ENCODE measurements at regions not wholly inside any gene's neighbourhood (a gene's known extent, or its start where the extent isn't known, plus 50 kb on each side); places are given as distances from the start of the nearest gene placed in this dataset.

- Mint-ChIP-seq H3K36me3 (ENCODE audit: insufficient read depth, unreplicated experiment) (no peaks in the 10 kb centered on the region), H3K27me3 (ENCODE audit: insufficient read depth, unreplicated experiment) (peaks cover 7% of the 10 kb centered on the region), H3K9me3 (ENCODE audit: unreplicated experiment) (no peaks in the 10 kb centered on the region), H3K4me1 (ENCODE audit: low read depth, unreplicated experiment) (no peaks in the 10 kb centered on the region), H3K4me3 (ENCODE audit: unreplicated experiment) (no peak overlapping the region), H3K27ac (ENCODE audit: unreplicated experiment) (no peak overlapping the region)
- no TSS peak for BruUV-seq (replicated peaks)
- H3K27me3 ChIP-seq (replicated peaks; ENCODE audit: control insufficient read depth, insufficient read depth, low read length) = no peaks in the 10 kb centered on the region
- no peaks in the 10 kb centered on the region for H3K9me3 ChIP-seq
- intact Hi-C loops (cut with micrococcal nuclease; ENCODE audit: unreplicated experiment) = no loop called here
- no peak for TF ChIP-seq CTCF (IDR thresholded peaks at IDR 0.05; ENCODE audit: insufficient read depth in 1 of 2, low read depth in 1 of 2, low read length in 1 of 2, severe bottlenecking in 1 of 2, unreplicated experiment in 1 of 2)
- DNase-seq = no peak
- no peaks in the 10 kb centered on the region for H3K4me1 ChIP-seq
- H3K36me3 ChIP-seq (ENCODE audit: control insufficient read depth, insufficient read depth, low read length) = no peaks in the 10 kb centered on the region
- H3K4me3 ChIP-seq (ENCODE audit: low read depth, low read length) = no peak overlapping the region
- POLR2A ChIA-PET = no interaction called here
- CTCF ChIA-PET = no interaction called here
Measured at GRCh38 chr13:72390909-72391308, 336.5 kb downstream of the MZT1 start.

DNA sequence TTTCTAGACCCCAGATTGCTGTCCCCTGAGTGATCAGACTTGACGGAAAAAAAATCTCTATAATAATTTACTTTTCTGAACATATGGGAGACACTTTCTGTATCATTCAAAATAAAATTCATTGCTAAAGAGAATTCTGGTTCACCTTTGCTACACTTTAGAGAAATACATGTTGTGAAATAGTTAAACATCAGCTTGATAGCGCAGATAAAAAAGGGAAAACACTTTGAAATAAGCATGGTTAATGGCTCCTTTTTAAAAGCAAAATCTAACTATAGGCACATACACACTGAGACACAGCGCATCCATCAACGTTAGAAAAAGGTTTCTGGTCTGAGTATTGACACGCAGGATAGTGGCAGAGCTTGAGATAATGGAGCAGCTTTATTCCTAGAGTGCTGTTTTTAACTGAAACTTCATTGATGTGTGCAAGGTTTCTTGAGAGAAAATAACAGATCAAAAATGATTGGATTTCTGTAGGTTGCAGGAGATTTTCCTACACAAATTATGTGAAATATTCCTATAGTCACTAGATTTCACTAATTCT lies 341.2 kb downstream of the MZT1 start:
- H3K9me3 ChIP-seq = no peaks in the 10 kb centered on the region
- no peak for TF ChIP-seq CTCF (IDR thresholded peaks at IDR 0.05; ENCODE audit: insufficient read depth in 1 of 2, low read depth in 1 of 2, low read length in 1 of 2, severe bottlenecking in 1 of 2, unreplicated experiment in 1 of 2)
- no peaks in the 10 kb centered on the region for H3K4me1 ChIP-seq
- CTCF ChIA-PET = no interaction called here
- peaks cover 6% of the 10 kb centered on the region for H3K4me1 Mint-ChIP-seq (ENCODE audit: low read depth, unreplicated experiment)
- no peak overlapping the region for H3K4me3 ChIP-seq (ENCODE audit: low read depth, low read length)
- H3K36me3 Mint-ChIP-seq (ENCODE audit: insufficient read depth, unreplicated experiment) = no peaks in the 10 kb centered on the region
- no peak for DNase-seq
- intact Hi-C loops (cut with micrococcal nuclease; ENCODE audit: unreplicated experiment) = no loop called here
- no peaks in the 10 kb centered on the region for H3K9me3 Mint-ChIP-seq (ENCODE audit: unreplicated experiment)
- POLR2A ChIA-PET = no interaction called here
- no peak overlapping the region for H3K27ac Mint-ChIP-seq (ENCODE audit: unreplicated experiment)
- BruUV-seq (replicated peaks) = no TSS peak
- H3K4me3 Mint-ChIP-seq (ENCODE audit: unreplicated experiment) = no peak overlapping the region
- H3K27me3 ChIP-seq (replicated peaks; ENCODE audit: control insufficient read depth, insufficient read depth, low read length) = no peaks in the 10 kb centered on the region
- no peaks in the 10 kb centered on the region for H3K36me3 ChIP-seq (ENCODE audit: control insufficient read depth, insufficient read depth, low read length)
- peaks cover 4% of the 10 kb centered on the region for H3K27me3 Mint-ChIP-seq (ENCODE audit: insufficient read depth, unreplicated experiment)

- Histone ChIP-seq H3K4me3 (ENCODE audit: low read depth, low read length) (no peak overlapping the region), H3K4me1 (no peaks in the 10 kb centered on the region), H3K27me3 (replicated peaks; ENCODE audit: control insufficient read depth, insufficient read depth, low read length) (no peaks in the 10 kb centered on the region), H3K36me3 (ENCODE audit: control insufficient read depth, insufficient read depth, low read length) (no peaks in the 10 kb centered on the region), H3K9me3 (no peaks in the 10 kb centered on the region)
- peaks cover 4% of the 10 kb centered on the region for H3K27me3 Mint-ChIP-seq (ENCODE audit: insufficient read depth, unreplicated experiment)
- no peaks in the 10 kb centered on the region for H3K36me3 Mint-ChIP-seq (ENCODE audit: insufficient read depth, unreplicated experiment)
- DNase-seq = no peak
- intact Hi-C loops (cut with micrococcal nuclease; ENCODE audit: unreplicated experiment) = no loop called here
- BruUV-seq (replicated peaks) = no TSS peak
- no peaks in the 10 kb centered on the region for H3K9me3 Mint-ChIP-seq (ENCODE audit: unreplicated experiment)
- POLR2A ChIA-PET = no interaction called here
- CTCF ChIA-PET = no interaction called here
- H3K4me3 Mint-ChIP-seq (ENCODE audit: unreplicated experiment) = no peak overlapping the region
- no peak for TF ChIP-seq CTCF (IDR thresholded peaks at IDR 0.05; ENCODE audit: insufficient read depth in 1 of 2, low read depth in 1 of 2, low read length in 1 of 2, severe bottlenecking in 1 of 2, unreplicated experiment in 1 of 2)
- H3K4me1 Mint-ChIP-seq (ENCODE audit: low read depth, unreplicated experiment) = peaks cover 6% of the 10 kb centered on the region
- no peak overlapping the region for H3K27ac Mint-ChIP-seq (ENCODE audit: unreplicated experiment)
Measured at GRCh38 chr13:72384879-72385278, 342.6 kb downstream of the MZT1 start.
